ENCODE measurements at regions not wholly inside any gene's neighbourhood (a gene's known extent, or its start where the extent isn't known, plus 50 kb on each side); places are given as distances from the start of the nearest gene placed in this dataset.

DNA sequence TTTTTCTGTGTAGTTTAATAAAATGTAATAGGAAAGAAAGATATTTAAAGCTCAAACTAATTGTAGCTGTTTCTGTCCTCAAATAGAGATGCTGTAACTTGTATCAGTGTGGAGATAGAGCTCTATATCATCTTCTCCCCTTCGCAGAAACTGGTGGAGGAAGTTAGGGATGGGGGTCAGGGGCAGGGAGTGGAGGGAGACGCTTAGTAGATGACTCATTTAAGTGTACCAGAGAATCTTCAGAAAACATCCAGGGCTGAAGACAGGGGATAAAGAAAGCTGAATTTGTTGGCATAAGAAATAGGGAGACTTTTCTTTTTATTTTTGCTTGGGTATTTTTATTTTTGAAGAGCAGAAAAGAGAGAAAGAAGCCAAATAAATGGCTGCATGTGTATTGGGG lies 282.6 kb upstream of the DPYD start:
- DNase-seq (ENCODE audit: low read depth): no peak

GRCh38 chr1:98201666-98202081 lies 280.8 kb upstream of the DPYD start:
- no peak for DNase-seq (ENCODE audit: low read depth)

DNA sequence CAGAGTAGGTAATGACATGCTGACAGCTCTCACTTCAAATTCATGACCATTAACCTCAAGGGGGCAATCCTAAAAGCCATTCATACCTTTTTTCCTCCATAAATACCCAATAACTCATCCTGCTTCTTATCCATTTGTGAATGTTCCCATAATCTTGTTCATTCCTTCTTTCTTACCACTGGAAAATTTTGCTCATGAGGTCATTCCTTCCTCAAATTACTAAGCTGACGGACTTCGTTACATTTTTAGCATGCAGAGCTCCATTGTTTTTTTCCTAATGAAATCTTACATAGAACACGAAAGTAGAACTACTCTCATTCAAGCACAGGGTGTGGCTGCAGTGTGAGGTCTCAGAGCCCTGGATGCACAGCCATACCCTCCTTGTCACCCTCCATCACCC lies 276.5 kb upstream of the DPYD start:
- no peak for DNase-seq (ENCODE audit: low read depth)

DNA sequence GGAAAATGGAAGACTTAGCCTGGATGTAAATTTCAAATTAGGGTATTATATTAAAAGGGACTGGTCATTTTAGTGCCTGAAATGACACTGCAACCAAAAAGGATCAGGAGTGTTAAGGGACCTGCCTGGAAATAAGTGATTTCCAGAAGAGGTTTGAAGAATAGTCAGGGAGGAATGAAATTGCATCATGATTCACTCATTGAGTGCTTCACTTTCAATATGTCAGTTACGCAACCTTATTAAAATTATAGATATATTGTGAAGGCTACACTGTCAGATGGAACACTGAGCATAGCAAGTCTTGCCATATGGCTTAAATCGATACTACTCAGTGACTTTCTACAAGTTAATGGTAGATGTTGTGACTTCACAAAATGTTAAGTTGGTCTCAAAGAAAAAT lies 275.2 kb upstream of the DPYD start:
- DNase-seq (ENCODE audit: low read depth): no peak

DNA sequence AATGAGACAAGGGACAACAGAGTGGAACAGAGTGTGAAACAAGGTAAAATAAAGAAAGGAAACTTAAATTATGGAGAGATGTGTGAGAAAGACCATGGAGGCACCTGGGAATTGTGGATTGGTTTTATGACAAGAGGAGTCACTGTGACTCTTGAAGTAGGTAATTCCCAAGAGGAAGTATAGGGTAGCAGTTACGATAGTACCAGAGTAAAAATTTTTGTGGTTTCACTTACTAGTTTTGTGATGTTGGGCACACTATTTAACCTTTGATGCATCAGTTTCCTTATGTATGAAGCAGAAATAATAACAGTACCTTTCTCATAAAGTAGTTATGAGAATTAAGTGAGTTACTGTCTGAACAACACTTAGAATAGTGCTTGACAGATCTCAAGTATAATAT lies 267.9 kb upstream of the DPYD start:
- no peak for DNase-seq (ENCODE audit: low read depth)

GRCh38 chr1:98184856-98185255 lies 264.0 kb upstream of the DPYD start:
- no peak for DNase-seq (ENCODE audit: low read depth)

GRCh38 chr1:98181036-98181764 lies 260.4 kb upstream of the DPYD start:
- DNase-seq (ENCODE audit: low read depth): no peak

DNA sequence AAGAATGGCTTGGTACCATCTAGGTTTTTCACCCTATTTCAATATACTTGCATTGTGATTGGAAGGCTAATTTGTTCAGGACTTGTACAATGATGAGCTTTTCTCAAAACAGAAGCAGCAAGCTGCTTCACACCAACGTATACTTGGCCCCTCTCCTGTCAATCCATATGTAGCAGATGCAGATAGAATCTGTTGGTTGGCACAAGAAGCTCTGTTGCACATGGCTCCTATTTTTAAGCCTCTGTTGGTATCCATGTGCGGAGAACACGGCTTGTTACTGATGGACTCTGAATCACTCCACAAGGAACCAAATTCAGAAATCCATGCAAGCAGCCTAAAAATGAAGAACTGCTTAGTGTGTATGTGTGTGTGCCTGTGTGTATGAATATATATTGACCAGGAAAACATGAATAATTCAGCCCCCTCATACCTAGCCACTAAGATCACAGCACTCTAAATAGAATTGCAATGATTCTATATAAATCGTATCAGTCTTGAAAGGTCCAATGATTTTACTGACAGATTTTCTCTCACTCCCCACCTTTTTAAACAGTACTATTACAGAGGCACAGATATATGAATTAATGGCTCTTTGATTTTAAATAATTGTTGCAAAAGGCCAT lies 258.4 kb upstream of the DPYD start:
- DNase-seq (ENCODE audit: low read depth): no peak

DNA sequence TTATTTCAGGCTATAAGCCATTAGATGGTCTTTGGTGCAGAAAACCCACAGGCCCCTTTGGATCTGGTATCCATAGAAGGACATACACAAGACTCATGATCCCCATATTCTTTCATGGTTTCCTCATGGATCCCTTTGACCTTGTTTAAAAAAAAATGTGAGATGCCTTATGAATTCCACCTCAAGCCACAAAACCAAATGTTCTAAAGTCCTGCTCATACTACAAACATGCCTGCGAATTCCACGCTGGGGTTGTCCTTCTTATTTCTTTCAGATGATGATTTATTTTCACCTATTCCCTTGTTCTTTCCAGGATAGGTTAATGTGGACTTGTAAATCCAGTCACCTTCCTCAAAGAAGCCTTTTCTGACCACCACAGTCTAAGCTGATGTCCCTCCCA lies 256.9 kb upstream of the DPYD start:
- DNase-seq (ENCODE audit: low read depth): no peak

DNA sequence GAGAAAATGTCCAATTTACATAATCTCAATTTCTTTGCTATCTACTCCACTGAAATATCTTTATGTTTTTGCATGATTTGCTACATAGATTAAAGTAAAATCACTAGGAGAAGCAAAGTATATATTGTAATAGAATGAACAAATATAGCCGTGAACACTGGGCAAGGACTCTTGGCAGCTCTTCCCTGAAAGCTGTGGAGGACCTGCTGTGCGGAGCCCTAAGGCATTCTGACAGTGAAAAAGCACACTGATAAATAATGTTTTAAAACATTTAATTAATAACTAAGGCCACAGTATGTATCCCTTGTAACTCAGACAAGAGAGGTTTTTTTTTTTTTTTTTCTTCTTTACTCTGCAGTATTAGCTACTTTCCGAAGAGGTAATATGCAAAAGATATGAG lies 256.1 kb upstream of the DPYD start:
- no peak for DNase-seq (ENCODE audit: low read depth)

GRCh38 chr1:98176414-98176813 lies 255.6 kb upstream of the DPYD start:
- DNase-seq (ENCODE audit: low read depth): no peak

DNA sequence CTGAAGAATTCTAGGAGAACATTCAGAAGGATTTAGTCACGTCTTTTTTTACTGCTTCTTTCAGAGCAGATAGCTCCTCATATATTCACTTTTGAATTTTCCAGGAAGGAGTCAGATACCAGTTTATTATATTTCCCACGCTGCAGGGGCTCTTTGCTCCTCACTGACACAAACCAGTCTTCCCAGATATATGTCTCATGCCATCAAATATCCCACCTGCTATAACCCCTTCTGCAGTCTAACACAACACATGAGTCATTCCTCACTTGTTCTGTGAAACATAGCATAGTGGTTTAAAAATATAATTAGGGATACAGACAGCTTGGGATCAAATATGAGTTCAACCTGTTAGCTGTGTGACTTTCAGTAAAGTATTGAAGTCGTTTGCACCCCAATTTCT lies 251.7 kb upstream of the DPYD start:
- no peak for DNase-seq (ENCODE audit: low read depth)

GRCh38 chr1:98172022-98172421 lies 251.2 kb upstream of the DPYD start:
- DNase-seq (ENCODE audit: low read depth): no peak

DNA sequence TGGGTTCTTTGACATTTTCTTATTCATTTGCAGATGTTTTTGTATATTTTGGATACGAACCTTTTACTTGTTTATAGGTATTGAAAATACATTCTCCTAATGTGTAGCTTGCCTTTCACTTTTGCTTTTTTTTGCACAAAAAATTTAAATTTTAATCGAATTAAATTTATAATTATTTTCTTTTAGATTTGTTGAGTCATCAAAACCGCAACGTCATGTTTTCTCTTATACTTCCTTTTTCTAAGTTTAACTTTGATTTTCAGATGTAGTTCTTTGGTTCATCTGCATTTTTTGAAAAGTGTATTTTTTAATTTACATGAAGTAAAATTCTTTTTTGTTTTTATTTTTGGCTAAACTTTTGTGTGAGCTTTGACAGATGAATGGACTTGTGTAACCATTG lies 243.7 kb upstream of the DPYD start:
- DNase-seq (ENCODE audit: low read depth): no peak

- no peak for DNase-seq (ENCODE audit: low read depth)
These were observed 236.9 kb upstream of the DPYD start for GRCh38 chr1:98157524-98158313.

DNA sequence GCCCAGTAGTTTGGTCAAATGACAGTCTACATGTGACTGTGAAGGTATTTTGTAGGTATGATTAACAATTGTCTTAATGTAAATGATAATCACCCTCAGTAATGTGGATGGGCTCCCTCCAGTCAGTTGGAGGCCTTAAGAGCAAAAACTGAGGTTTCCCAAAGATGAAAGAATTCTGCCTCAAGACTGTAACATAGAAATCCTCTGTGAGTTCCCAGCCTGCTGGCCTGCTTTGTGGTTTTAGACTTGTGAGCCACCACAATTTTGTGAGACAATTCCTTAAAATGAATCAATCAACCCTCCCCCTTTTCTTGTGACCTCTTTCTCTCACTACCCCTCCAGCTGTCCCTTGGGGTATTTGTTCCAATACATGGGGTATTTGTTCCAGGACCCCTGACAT lies 226.4 kb upstream of the DPYD start:
- DNase-seq (ENCODE audit: low read depth): no peak

DNA sequence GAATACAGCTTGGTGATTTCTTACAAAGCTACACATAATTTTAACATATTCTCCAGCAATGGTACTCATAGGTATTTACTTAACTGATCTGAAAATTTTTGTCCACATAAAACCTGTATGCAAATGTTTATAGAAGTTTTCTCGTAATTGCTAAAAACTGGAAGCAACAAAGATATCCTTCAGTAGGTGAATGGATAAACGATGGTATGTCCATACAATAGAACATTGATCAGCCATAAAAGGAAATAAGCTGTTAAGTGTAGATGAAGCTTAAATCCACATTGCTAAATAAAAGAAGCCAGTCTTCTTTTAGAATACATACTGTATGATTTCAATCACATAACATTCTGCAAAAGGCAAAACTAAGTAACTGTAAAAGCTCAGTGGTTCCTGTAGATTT lies 224.8 kb upstream of the DPYD start:
- DNase-seq (ENCODE audit: low read depth): no peak

GRCh38 chr1:98143403-98143802 lies 222.6 kb upstream of the DPYD start:
- DNase-seq (ENCODE audit: low read depth): no peak

GRCh38 chr1:98133131-98133530 lies 212.3 kb upstream of the DPYD start:
- no peak for DNase-seq (ENCODE audit: low read depth)

GRCh38 chr1:98130408-98130807 lies 209.6 kb upstream of the DPYD start:
- DNase-seq (ENCODE audit: low read depth): no peak

- DNase-seq (ENCODE audit: low read depth): no peak
These were observed 208.7 kb upstream of the DPYD start for GRCh38 chr1:98129491-98129890.

- DNase-seq (ENCODE audit: low read depth): no peak
These were observed 205.9 kb upstream of the DPYD start for GRCh38 chr1:98126740-98127139.

DNA sequence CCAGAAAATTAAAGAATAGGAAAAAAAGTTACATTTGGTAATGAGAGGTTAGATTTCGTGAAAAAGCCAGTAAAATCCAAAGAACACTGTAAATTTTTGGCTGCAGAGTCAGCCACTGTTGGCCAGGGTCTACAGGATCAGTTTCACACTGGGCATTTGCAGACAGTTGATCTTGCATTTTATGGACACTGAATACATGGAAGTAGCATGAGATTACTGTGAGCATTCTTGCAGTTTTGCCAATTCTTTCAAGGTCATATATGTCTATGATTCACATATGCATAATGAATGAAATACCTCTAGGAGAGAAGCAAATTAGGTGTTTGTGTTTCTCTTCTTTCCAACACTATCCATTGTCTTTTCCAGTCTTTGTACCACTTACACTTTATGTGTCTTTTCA lies 200.8 kb upstream of the DPYD start:
- no peak for DNase-seq (ENCODE audit: low read depth)

All from stimulated activated CD8-positive, alpha-beta memory T cell treated with anti-CD3 and anti-CD28 coated beads, Interleukin-15, amount 100 ng/mL, for 1 hour (primary cell).